Lung (tissue), 11 donors: ENCODE measurements at regions not wholly inside any gene's neighbourhood (a gene's known extent, or its start where the extent isn't known, plus 50 kb on each side); places are given as distances from the start of the nearest gene placed in this dataset.
"Not testable (repeated sequence)": the region's sequence is repeated elsewhere in the genome, so short reads cannot be mapped to it uniquely, and the experiment has no call there.

Experiments
- ATAC-seq: fragments of 200-7000 bp; cut with Tn5 transposase; one replicate; pipeline ENCODE4 v1.9.1; 2020; ENCODE audit warnings: moderate number of reproducible peaks; ENCODE audit not compliant: insufficient read depth, low FRiP score
- DNase-seq, 3 donors: peaks; one replicate each; pipeline ENCODE4 v3.0.0-alpha.2; 2013 to 2017
- H3K27ac ChIP-seq, 2 donors: one replicate each; pipeline ENCODE4 v1.5.1; 2013; ENCODE audit warnings: mild to moderate bottlenecking in 2 of 2, moderate library complexity in 2 of 2, control low read depth in 1 of 2, inconsistent platforms in 1 of 2, low read depth in 1 of 2, low read length in 1 of 2
- H3K27me3 ChIP-seq, 3 donors: one replicate each; pipeline ENCODE4 v1.5.1; 2013; ENCODE audit warnings: low read length in 2 of 3; ENCODE audit not compliant: control insufficient read depth in 3 of 3, insufficient read depth in 3 of 3
- H3K36me3 ChIP-seq, 4 donors: one replicate each; pipeline ENCODE4 v1.5.1; 2013; ENCODE audit warnings: low read length in 4 of 4, mild to moderate bottlenecking in 1 of 4, moderate library complexity in 1 of 4; ENCODE audit not compliant: control insufficient read depth in 4 of 4, insufficient read depth in 4 of 4
- H3K4me1 ChIP-seq, 5 donors: one replicate each; pipeline ENCODE4 v1.5.1; 2013; ENCODE audit warnings: low read length in 5 of 5, mild to moderate bottlenecking in 2 of 5, moderate library complexity in 1 of 5; ENCODE audit not compliant: control insufficient read depth in 5 of 5, insufficient read depth in 5 of 5
- H3K4me3 ChIP-seq: one replicate; pipeline ENCODE4 v1.5.1; 2013; ENCODE audit warnings: mild to moderate bottlenecking, control low read depth, moderate library complexity
- H3K9ac ChIP-seq, 2 donors: one replicate each; pipeline ENCODE4 v1.5.1; 2013; ENCODE audit warnings: low read length in 2 of 2, control low read depth in 1 of 2; ENCODE audit not compliant: insufficient read depth in 1 of 2
- H3K9me3 ChIP-seq, 4 donors: one replicate each; pipeline ENCODE4 v1.5.1; 2013; ENCODE audit warnings: low read length in 3 of 4, mild to moderate bottlenecking in 1 of 4, moderate library complexity in 1 of 4; ENCODE audit not compliant: control insufficient read depth in 4 of 4, insufficient read depth in 3 of 4
- WGBS, 2 donors: extraction: QIAGEN DNeasy Blood & Tissue Kit; methylation state at CpG; one replicate each; pipeline ENCODE4 v1.1.7; 2013; 5-methylcytosine and 5-hydroxymethylcytosine counted together
- TF ChIP-seq, protein P1 (sequence below): IDR thresholded peaks from 2 replicates; pipeline ENCODE4 v1.5.1; 2012; ENCODE audit warnings: mild to moderate bottlenecking; ENCODE audit errors: control extremely low read depth, extremely low read depth
- donor health status: control.
- donor health status: control.
- donor health status: Bipolar disorder and iron deficiency.
- donor health status: healthy.
- donor health status: DM: yes; HTN: yes; CAD: no.

- no peaks in the 10 kb centered on the region for H3K4me1 ChIP-seq
- H3K27me3 ChIP-seq, result no peaks in the 10 kb centered on the region
- H3K36me3 ChIP-seq, result no peaks in the 10 kb centered on the region
- no peak overlapping the region for H3K27ac ChIP-seq
- WGBS, 2 donors, result 61 to 69% methylated on average over 2 of the region's 2 CpGs
- H3K9ac ChIP-seq, result no peak overlapping the region
- DNase-seq (no peak), ATAC-seq (no peak)
- H3K4me3 ChIP-seq, result no peak overlapping the region
- TF ChIP-seq, protein P1, sequence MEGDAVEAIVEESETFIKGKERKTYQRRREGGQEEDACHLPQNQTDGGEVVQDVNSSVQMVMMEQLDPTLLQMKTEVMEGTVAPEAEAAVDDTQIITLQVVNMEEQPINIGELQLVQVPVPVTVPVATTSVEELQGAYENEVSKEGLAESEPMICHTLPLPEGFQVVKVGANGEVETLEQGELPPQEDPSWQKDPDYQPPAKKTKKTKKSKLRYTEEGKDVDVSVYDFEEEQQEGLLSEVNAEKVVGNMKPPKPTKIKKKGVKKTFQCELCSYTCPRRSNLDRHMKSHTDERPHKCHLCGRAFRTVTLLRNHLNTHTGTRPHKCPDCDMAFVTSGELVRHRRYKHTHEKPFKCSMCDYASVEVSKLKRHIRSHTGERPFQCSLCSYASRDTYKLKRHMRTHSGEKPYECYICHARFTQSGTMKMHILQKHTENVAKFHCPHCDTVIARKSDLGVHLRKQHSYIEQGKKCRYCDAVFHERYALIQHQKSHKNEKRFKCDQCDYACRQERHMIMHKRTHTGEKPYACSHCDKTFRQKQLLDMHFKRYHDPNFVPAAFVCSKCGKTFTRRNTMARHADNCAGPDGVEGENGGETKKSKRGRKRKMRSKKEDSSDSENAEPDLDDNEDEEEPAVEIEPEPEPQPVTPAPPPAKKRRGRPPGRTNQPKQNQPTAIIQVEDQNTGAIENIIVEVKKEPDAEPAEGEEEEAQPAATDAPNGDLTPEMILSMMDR, result no peak
- no peaks in the 10 kb centered on the region for H3K9me3 ChIP-seq
These were observed 922.5 kb upstream of the FBXO33 start for GRCh38 chr14:40354754-40355153.

- H3K4me3 ChIP-seq, H3K27me3 ChIP-seq, H3K9ac ChIP-seq, ATAC-seq, H3K36me3 ChIP-seq, DNase-seq, H3K9me3 ChIP-seq, H3K4me1 ChIP-seq, H3K27ac ChIP-seq: not testable (repeated sequence)
- 86 to 90% methylated on average over 25 to 27 of the region's 27 CpGs for WGBS, 2 donors
These were observed 915.9 kb upstream of the FBXO33 start for GRCh38 chr14:40348104-40348503.

- TF ChIP-seq, protein P1, result no peak
- H3K9me3 ChIP-seq, result peaks cover 0 to 4% (median 0%) of the 10 kb centered on the region in 4 donors
- WGBS, 2 donors, result 78 to 81% methylated on average over 3 of the region's 3 CpGs
- ATAC-seq (no peak), DNase-seq (no peak)
- H3K27ac ChIP-seq, result no peak overlapping the region
- no peaks in the 10 kb centered on the region for H3K4me1 ChIP-seq
- no peaks in the 10 kb centered on the region for H3K36me3 ChIP-seq
- H3K9ac ChIP-seq, result no peak overlapping the region
- no peaks in the 10 kb centered on the region for H3K27me3 ChIP-seq
- H3K4me3 ChIP-seq, result no peak overlapping the region
These were observed 915.4 kb upstream of the FBXO33 start for GRCh38 chr14:40347675-40348074.

DNA sequence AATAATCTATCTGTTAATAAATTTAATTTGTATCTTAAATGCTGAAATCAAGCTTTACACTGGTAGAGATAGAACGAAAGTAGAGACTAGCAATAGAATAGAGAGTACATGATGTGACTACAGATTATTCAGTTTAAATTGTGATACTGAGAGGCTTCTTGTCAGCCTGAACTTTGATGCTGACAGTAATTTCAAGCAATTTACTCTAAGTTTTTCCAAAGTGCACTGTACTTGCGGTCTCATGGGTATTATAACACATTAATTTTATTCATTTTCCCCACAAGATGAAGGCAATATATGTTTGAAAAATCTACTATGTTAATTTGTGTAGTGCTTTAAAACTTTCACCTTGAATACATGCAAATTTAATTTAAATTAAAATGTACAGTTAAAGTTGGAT, 914.0 kb upstream of the FBXO33 start:
- no peak overlapping the region for H3K4me3 ChIP-seq
- ATAC-seq (no peak), DNase-seq (no peak)
- no peaks in the 10 kb centered on the region for H3K36me3 ChIP-seq
- H3K27me3 ChIP-seq, result no peaks in the 10 kb centered on the region
- H3K4me1 ChIP-seq, result no peaks in the 10 kb centered on the region
- no peak overlapping the region for H3K27ac ChIP-seq
- no peak overlapping the region for H3K9ac ChIP-seq
- peaks cover 0 to 4% (median 0%) of the 10 kb centered on the region in 4 donors for H3K9me3 ChIP-seq
- TF ChIP-seq, protein P1, result no peak
- 92 to 94% methylated on average over 2 of the region's 2 CpGs for WGBS, 2 donors
